Gastroesophageal sphincter (tissue), 3 donors: ENCODE measurements at regions not wholly inside any gene's neighbourhood (a gene's known extent, or its start where the extent isn't known, plus 50 kb on each side); places are given as distances from the start of the nearest gene placed in this dataset.

Experiments
- EP300 ChIP-seq: sonication (generic); formaldehyde crosslinking; IDR thresholded peaks from one replicate; pipeline ENCODE4 v1.6.1; 2017; ENCODE audit warnings: antibody characterized with exemption, mild to moderate bottlenecking
- POLR2A ChIP-seq, 2 donors: fragments of 450-650 bp; IDR thresholded peaks; one replicate each; pipeline ENCODE4 v1.6.1; 2017; ENCODE audit warnings: antibody characterized with exemption in 2 of 2, mild to moderate bottlenecking in 2 of 2, moderate library complexity in 1 of 2
- POLR2AphosphoS5 ChIP-seq: sonication (generic); formaldehyde crosslinking; IDR thresholded peaks from one replicate; pipeline ENCODE4 v1.6.1; 2017; ENCODE audit warnings: antibody characterized with exemption
- TF ChIP-seq, protein P1 (sequence below), 4 experiments: fragments of 200-600 bp in 2 of 4; fragments of 450-650 bp in 2 of 4; sonication (generic) in 1 of 4; IDR thresholded peaks; one replicate each; pipeline ENCODE4 v1.5.1; 2017 to 2019; ENCODE audit warnings: antibody characterized with exemption in 4 of 4, mild to moderate bottlenecking in 2 of 4, moderate library complexity in 2 of 4

DNA sequence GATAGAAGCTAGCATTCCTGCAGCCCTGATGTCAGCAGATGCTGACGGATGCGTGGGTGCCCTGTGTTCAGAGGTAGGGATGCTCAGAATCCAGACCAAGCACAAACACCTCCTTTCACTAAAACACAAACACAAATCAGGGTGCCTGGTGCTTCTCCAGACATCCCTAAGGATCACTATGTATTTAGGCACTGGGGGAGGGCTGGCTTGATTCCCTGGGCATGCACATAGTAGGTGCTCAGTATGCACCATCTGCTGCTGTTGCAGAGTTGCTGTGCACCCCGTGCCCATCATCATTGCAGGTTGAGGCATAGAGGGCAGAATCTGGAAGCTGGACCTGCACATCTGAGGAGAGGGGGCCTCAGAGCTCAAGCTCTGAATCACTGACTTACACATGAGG is 114.8 kb downstream of the PHETA1 start:
- TF ChIP-seq POLR2AphosphoS5 (no peak), POLR2A (IDR thresholded peaks at IDR 0.05) (no peak), EP300 (no peak)
- TF ChIP-seq, protein P1, sequence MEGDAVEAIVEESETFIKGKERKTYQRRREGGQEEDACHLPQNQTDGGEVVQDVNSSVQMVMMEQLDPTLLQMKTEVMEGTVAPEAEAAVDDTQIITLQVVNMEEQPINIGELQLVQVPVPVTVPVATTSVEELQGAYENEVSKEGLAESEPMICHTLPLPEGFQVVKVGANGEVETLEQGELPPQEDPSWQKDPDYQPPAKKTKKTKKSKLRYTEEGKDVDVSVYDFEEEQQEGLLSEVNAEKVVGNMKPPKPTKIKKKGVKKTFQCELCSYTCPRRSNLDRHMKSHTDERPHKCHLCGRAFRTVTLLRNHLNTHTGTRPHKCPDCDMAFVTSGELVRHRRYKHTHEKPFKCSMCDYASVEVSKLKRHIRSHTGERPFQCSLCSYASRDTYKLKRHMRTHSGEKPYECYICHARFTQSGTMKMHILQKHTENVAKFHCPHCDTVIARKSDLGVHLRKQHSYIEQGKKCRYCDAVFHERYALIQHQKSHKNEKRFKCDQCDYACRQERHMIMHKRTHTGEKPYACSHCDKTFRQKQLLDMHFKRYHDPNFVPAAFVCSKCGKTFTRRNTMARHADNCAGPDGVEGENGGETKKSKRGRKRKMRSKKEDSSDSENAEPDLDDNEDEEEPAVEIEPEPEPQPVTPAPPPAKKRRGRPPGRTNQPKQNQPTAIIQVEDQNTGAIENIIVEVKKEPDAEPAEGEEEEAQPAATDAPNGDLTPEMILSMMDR (IDR thresholded peaks at IDR 0.05), result no peak
